B cell (primary cell): ENCODE measurements at regions not wholly inside any gene's neighbourhood (a gene's known extent, or its start where the extent isn't known, plus 50 kb on each side); places are given as distances from the start of the nearest gene placed in this dataset.

ENCODE experiments used
- ATAC-seq: fragments of 200-7000 bp; cut with Tn5 transposase; one replicate; pipeline ENCODE4 v1.10.0; 2021; ENCODE audit warnings: low read depth, mild to moderate bottlenecking, moderate number of reproducible peaks, moderate library complexity
- CTCF ChIA-PET: fragments of 350-600 bp; sonication (Branson Sonifier 250); formaldehyde crosslinking; loops from one replicate; lab custom pipeline; 2021; ENCODE audit warnings: antibody characterized with exemption, inconsistent platforms; lab: Charles Lee
- POLR2A ChIA-PET: fragments of 350-600 bp; sonication (Branson Sonifier 250); formaldehyde crosslinking; loops from one replicate; lab custom pipeline; 2021; ENCODE audit warnings: antibody characterized with exemption; lab: Charles Lee
- DNase-seq: peaks from one replicate; pipeline ENCODE4 v3.0.0; 2013
- H2AFZ ChIP-seq: 2 replicates; pipeline ENCODE4 v1.6.1; 2012; ENCODE audit warnings: mild to moderate bottlenecking, low read depth, low read length; ENCODE audit not compliant: insufficient read depth, poor library complexity, severe bottlenecking
- H3K27ac ChIP-seq, 2 donors: 1 replicate in 1 of 2; 2 replicates in 1 of 2; pipeline ENCODE4 v1.5.1; 2012 to 2013; ENCODE audit warnings: low read length in 2 of 2, mild to moderate bottlenecking in 2 of 2, moderate library complexity in 1 of 2
- H3K27me3 ChIP-seq, 4 experiments: fragments of 200-600 bp in 1 of 4; sonication (generic) in 1 of 4; replicated peaks in 1 of 4; 1 replicate in 2 of 4; 2 replicates in 2 of 4; pipeline versions ENCODE4 v1.6.1 to v1.7.0; 2013 to 2016; ENCODE audit warnings: low read length in 3 of 4, mild to moderate bottlenecking in 2 of 4, mixed read lengths in 1 of 4, moderate library complexity in 1 of 4; ENCODE audit not compliant: insufficient read depth in 4 of 4, control insufficient read depth in 3 of 4; ENCODE audit errors: control extremely low read depth in 1 of 4
- H3K36me3 ChIP-seq, 2 experiments: replicated peaks in 1 of 2; 1 replicate in 1 of 2; 2 replicates in 1 of 2; pipeline versions ENCODE4 v1.6.1 to v1.7.1; 2013; ENCODE audit warnings: low read length in 1 of 2; ENCODE audit not compliant: insufficient read depth in 2 of 2, control insufficient read depth in 1 of 2; ENCODE audit errors: control extremely low read depth in 1 of 2, extremely low read depth in 1 of 2
- H3K4me1 ChIP-seq, 2 donors: fragments of 200-600 bp in 1 of 2; sonication (generic) in 1 of 2; 1 replicate in 1 of 2; 2 replicates in 1 of 2; pipeline versions ENCODE4 v1.5.1 to v1.6.1; 2013 to 2017; ENCODE audit warnings: low read length in 2 of 2; ENCODE audit not compliant: control insufficient read depth in 2 of 2, insufficient read depth in 2 of 2
- H3K4me2 ChIP-seq: replicated peaks from 2 replicates; pipeline ENCODE3; 2012; ENCODE audit warnings: mild to moderate bottlenecking, low read depth, low read length; ENCODE audit not compliant: poor library complexity, severe bottlenecking
- H3K4me3 ChIP-seq, 5 experiments: fragments of 200-600 bp in 1 of 5; sonication (generic) in 1 of 5; 1 replicate in 3 of 5; 2 replicates in 2 of 5; pipeline versions ENCODE4 v1.5.1 to v1.7.0; 2011 to 2016; ENCODE audit warnings: low read length in 4 of 5, mild to moderate bottlenecking in 4 of 5, low read depth in 2 of 5, control low read depth in 1 of 5, moderate library complexity in 1 of 5; ENCODE audit not compliant: insufficient read depth in 1 of 5; ENCODE audit errors: control extremely low read depth in 1 of 5, extremely low read depth in 1 of 5
- H3K79me2 ChIP-seq: fragments of 200-600 bp; sonication (generic); one replicate; pipeline ENCODE4 v1.6.0; 2016; ENCODE audit warnings: low read length; ENCODE audit not compliant: control insufficient read depth, insufficient read depth
- H3K9ac ChIP-seq: fragments of 200-600 bp; sonication (generic); 2 replicates; pipeline ENCODE4 v1.6.1; 2017; ENCODE audit warnings: mild to moderate bottlenecking, low read length, moderate library complexity
- H3K9me3 ChIP-seq, 3 donors: one replicate each; pipeline versions ENCODE4 v1.6.1 to v1.7.1; 2013; ENCODE audit warnings: low read length in 2 of 3; ENCODE audit not compliant: control insufficient read depth in 2 of 3, insufficient read depth in 1 of 3; ENCODE audit errors: control extremely low read depth in 1 of 3
- H4K20me1 ChIP-seq: 2 replicates; pipeline ENCODE4 v1.6.0; 2012; ENCODE audit warnings: mild to moderate bottlenecking, low read length; ENCODE audit not compliant: insufficient read depth, control insufficient read depth, poor library complexity, severe bottlenecking
- H3K27ac Mint-ChIP-seq: one replicate; pipeline ENCODE4 v1.8.0; 2021; ENCODE audit warnings: mixed read lengths
- H3K27me3 Mint-ChIP-seq: one replicate; pipeline ENCODE4 v1.8.0; 2021; ENCODE audit warnings: mixed read lengths
- H3K4me1 Mint-ChIP-seq: one replicate; pipeline ENCODE4 v1.8.0; 2021; ENCODE audit warnings: mixed read lengths
- H3K4me3 Mint-ChIP-seq: one replicate; pipeline ENCODE4 v1.8.0; 2021; ENCODE audit warnings: mixed read lengths
- H3K9me3 Mint-ChIP-seq: one replicate; pipeline ENCODE4 v1.8.0; 2022; ENCODE audit warnings: mixed read lengths; ENCODE audit not compliant: insufficient read depth
- EZH2 ChIP-seq: IDR thresholded peaks from 2 replicates; pipeline ENCODE4 v1.6.1; 2012; ENCODE audit warnings: borderline replicate concordance, low read depth, mild to moderate bottlenecking, moderate library complexity, low read length; ENCODE audit not compliant: insufficient read depth, poor library complexity, severe bottlenecking
- WGBS: methylation state at CpG from one replicate; pipeline ENCODE4 v1.1.5; 2013; ENCODE audit warnings: missing lambda C conversion rate; ENCODE audit not compliant: insufficient coverage; 5-methylcytosine and 5-hydroxymethylcytosine counted together
- intact Hi-C: fragments of 100-400 bp; cut with micrococcal nuclease; formaldehyde crosslinking; loops from one replicate; pipeline ENCODE4 v1.10.0; 2022
- TF ChIP-seq, protein P1 (sequence below): fragments of 200-600 bp; IDR thresholded peaks from one replicate; pipeline ENCODE4 v1.8.0; 2022; ENCODE audit warnings: antibody characterized with exemption, mild to moderate bottlenecking

DNA sequence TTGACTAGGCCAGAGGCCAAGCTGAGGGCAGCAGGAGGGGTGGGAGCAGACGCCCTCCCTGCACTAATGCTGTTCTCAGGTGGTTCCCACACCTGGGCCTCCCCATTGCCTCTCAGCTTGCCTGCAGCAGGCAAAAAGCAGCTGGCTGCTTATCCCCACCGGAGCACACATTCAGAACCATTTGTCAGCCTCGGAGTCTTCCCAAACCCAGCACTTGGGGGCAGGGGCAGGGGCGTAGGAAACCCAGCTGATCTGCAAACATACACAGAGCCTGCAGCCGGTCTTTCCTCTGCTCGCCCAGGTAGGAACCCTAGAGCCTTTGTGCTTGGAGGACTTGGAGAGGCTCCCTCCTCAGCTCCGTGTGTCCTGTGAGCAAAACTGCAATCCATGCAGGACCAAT lies 249.8 kb downstream of the CYP26B1 start:
- CTCF ChIA-PET: no interaction called here
- intact Hi-C loops: no loop called here
- Histone ChIP-seq H3K79me2 (no peaks in the 10 kb centered on the region), H3K27me3 (no peaks in the 10 kb centered on the region), H3K4me3 (no peak overlapping the region), H3K9me3 (peaks cover 0 to 7% (median 0%) of the 10 kb centered on the region in 3 donors), H3K36me3 (no peaks in the 10 kb centered on the region), H3K4me1 (no peaks in the 10 kb centered on the region), H3K4me2 (no peak overlapping the region), H3K27ac (no peak overlapping the region), H3K9ac (no peak overlapping the region), H2AFZ (no peak overlapping the region), H4K20me1 (no peaks in the 10 kb centered on the region)
- Mint-ChIP-seq H3K4me3 (no peak overlapping the region), H3K27ac (no peak overlapping the region), H3K9me3 (no peaks in the 10 kb centered on the region), H3K27me3 (peaks cover 3% of the 10 kb centered on the region), H3K4me1 (no peaks in the 10 kb centered on the region)
- TF ChIP-seq, protein P1, sequence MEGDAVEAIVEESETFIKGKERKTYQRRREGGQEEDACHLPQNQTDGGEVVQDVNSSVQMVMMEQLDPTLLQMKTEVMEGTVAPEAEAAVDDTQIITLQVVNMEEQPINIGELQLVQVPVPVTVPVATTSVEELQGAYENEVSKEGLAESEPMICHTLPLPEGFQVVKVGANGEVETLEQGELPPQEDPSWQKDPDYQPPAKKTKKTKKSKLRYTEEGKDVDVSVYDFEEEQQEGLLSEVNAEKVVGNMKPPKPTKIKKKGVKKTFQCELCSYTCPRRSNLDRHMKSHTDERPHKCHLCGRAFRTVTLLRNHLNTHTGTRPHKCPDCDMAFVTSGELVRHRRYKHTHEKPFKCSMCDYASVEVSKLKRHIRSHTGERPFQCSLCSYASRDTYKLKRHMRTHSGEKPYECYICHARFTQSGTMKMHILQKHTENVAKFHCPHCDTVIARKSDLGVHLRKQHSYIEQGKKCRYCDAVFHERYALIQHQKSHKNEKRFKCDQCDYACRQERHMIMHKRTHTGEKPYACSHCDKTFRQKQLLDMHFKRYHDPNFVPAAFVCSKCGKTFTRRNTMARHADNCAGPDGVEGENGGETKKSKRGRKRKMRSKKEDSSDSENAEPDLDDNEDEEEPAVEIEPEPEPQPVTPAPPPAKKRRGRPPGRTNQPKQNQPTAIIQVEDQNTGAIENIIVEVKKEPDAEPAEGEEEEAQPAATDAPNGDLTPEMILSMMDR: no peak
- TF ChIP-seq EZH2: no peak
- no peak for ATAC-seq
- no peak for DNase-seq
- POLR2A ChIA-PET: no interaction called here
- 86% methylated on average over 7 of the region's 7 CpGs for WGBS

DNA sequence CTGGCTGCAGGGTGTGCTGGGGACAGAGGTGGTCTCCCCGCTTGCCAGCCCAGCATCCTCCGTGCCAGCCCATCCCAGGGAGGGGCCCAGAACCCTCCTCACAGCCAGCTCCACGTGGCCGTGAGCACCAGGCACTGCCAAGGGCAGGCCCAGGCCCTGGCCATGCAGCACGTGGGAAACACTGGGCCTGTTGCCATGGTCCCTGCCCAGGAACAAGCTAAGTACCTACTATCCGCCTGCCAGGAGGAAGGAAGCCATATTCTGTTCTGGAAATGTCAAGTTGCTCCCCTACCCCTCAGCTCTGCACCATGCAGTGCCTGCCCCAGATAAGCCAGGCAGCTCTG lies 250.6 kb downstream of the CYP26B1 start:
- ATAC-seq (no peak), DNase-seq (no peak)
- Histone ChIP-seq H3K4me2 (no peak overlapping the region), H3K27me3 (no peaks in the 10 kb centered on the region), H3K27ac (no peak overlapping the region), H3K9me3 (peaks cover 0 to 7% (median 0%) of the 10 kb centered on the region in 3 donors), H2AFZ (no peak overlapping the region), H3K4me1 (no peaks in the 10 kb centered on the region), H3K4me3 (no peak overlapping the region), H4K20me1 (no peaks in the 10 kb centered on the region), H3K36me3 (no peaks in the 10 kb centered on the region), H3K9ac (no peak overlapping the region), H3K79me2 (no peaks in the 10 kb centered on the region)
- Mint-ChIP-seq H3K27me3 (peaks cover 3% of the 10 kb centered on the region), H3K4me1 (no peaks in the 10 kb centered on the region), H3K27ac (no peak overlapping the region), H3K4me3 (no peak overlapping the region), H3K9me3 (no peaks in the 10 kb centered on the region)
- POLR2A ChIA-PET: no interaction called here
- 90% methylated on average over 6 of the region's 6 CpGs for WGBS
- intact Hi-C loops: no loop called here
- TF ChIP-seq, protein P1: no peak
- no peak for TF ChIP-seq EZH2
- CTCF ChIA-PET: no interaction called here
